Right lobe of liver (tissue), 4 donors: ENCODE measurements at regions not wholly inside any gene's neighbourhood (a gene's known extent, or its start where the extent isn't known, plus 50 kb on each side); places are given as distances from the start of the nearest gene placed in this dataset.

ENCODE experiments used
- CTCF ChIP-seq, 4 donors: fragments of 200-600 bp in 3 of 4; fragments of 450-650 bp in 1 of 4; IDR thresholded peaks; one replicate each; pipeline versions ENCODE4 v1.5.1 to v1.8.0; 2016 to 2022; ENCODE audit warnings: antibody characterized with exemption in 4 of 4, mild to moderate bottlenecking in 2 of 4
- POLR2A ChIP-seq: fragments of 450-650 bp; IDR thresholded peaks from one replicate; pipeline ENCODE4 v1.6.1; 2017; ENCODE audit warnings: antibody characterized with exemption, mild to moderate bottlenecking
- donor health status: DM: no; HTN: no; CAD: no.
- donor health status: DM: no; HTN: no; CAD: no.
- donor health status: DM: no; HTN: yes; CAD: no.

- TF ChIP-seq CTCF (IDR thresholded peaks at IDR 0.05), result no peak
- TF ChIP-seq POLR2A, result no peak
Measured at GRCh38 chr2:236694146-236694888, 124.7 kb downstream of the ACKR3 start.
